HG02763 (cell line): ENCODE measurements at regions not wholly inside any gene's neighbourhood (a gene's known extent, or its start where the extent isn't known, plus 50 kb on each side); places are given as distances from the start of the nearest gene placed in this dataset.

Experiments
- ATAC-seq: cut with Tn5 transposase; IDR thresholded peaks from one replicate; pipeline ENCODE4 v1.9.1; 2021; ENCODE audit warnings: mild to moderate bottlenecking, moderate library complexity; ENCODE audit not compliant: unreplicated experiment

- no peak for ATAC-seq
These were observed 145.9 kb upstream of the TBX20 start for GRCh38 chr7:35399840-35400239.

GRCh38 chr7:35399216-35399615 is 145.3 kb upstream of the TBX20 start:
- no peak for ATAC-seq

- ATAC-seq, result no peak
These were observed 144.6 kb upstream of the TBX20 start for GRCh38 chr7:35398518-35398917.

GRCh38 chr7:35390146-35390545 is 136.2 kb upstream of the TBX20 start:
- ATAC-seq, result no peak

GRCh38 chr7:35389636-35390035 is 135.7 kb upstream of the TBX20 start:
- no peak for ATAC-seq

- ATAC-seq, result no peak
These were observed 133.2 kb upstream of the TBX20 start for GRCh38 chr7:35386816-35387706.

- ATAC-seq, result no peak
These were observed 132.3 kb upstream of the TBX20 start for GRCh38 chr7:35386082-35386815.

- no peak for ATAC-seq
These were observed 131.1 kb upstream of the TBX20 start for GRCh38 chr7:35384761-35385700.

GRCh38 chr7:35380739-35381224 is 126.9 kb upstream of the TBX20 start:
- no peak for ATAC-seq

- ATAC-seq, result no peak
These were observed 125.6 kb upstream of the TBX20 start for GRCh38 chr7:35379481-35379880.

- ATAC-seq, result no peak
These were observed 121.6 kb upstream of the TBX20 start for GRCh38 chr7:35375516-35375915.

GRCh38 chr7:35374858-35375257 is 121.0 kb upstream of the TBX20 start:
- no peak for ATAC-seq

- no peak for ATAC-seq
These were observed 117.3 kb upstream of the TBX20 start for GRCh38 chr7:35371221-35371620.

GRCh38 chr7:35370687-35371086 is 116.8 kb upstream of the TBX20 start:
- ATAC-seq, result no peak

- ATAC-seq, result no peak
These were observed 112.6 kb upstream of the TBX20 start for GRCh38 chr7:35366167-35367155.

GRCh38 chr7:35365523-35365922 is 111.6 kb upstream of the TBX20 start:
- ATAC-seq, result peak; percentile 51

GRCh38 chr7:35362341-35362740 is 108.4 kb upstream of the TBX20 start:
- no peak for ATAC-seq

GRCh38 chr7:35359423-35359822 is 105.5 kb upstream of the TBX20 start:
- no peak for ATAC-seq

- no peak for ATAC-seq
These were observed 102.6 kb upstream of the TBX20 start for GRCh38 chr7:35356495-35356894.

GRCh38 chr7:35355911-35356310 is 102.0 kb upstream of the TBX20 start:
- ATAC-seq, result no peak
